Liver (tissue), 8 donors: ENCODE measurements at regions not wholly inside any gene's neighbourhood (a gene's known extent, or its start where the extent isn't known, plus 50 kb on each side); places are given as distances from the start of the nearest gene placed in this dataset.
"Not testable (repeated sequence)": the region's sequence is repeated elsewhere in the genome, so short reads cannot be mapped to it uniquely, and the experiment has no call there.

Experiments
- DNase-seq: peaks from one replicate; pipeline ENCODE4 v3.0.0-alpha.2; 2017; ENCODE audit warnings: low spot score
- H3K27ac ChIP-seq, 2 donors: one replicate each; pipeline ENCODE4 v1.7.0; 2013; ENCODE audit warnings: inconsistent platforms in 2 of 2, low read length in 2 of 2, control low read depth in 1 of 2, low read depth in 1 of 2, mild to moderate bottlenecking in 1 of 2
- H3K27me3 ChIP-seq, 4 donors: one replicate each; pipeline versions ENCODE4 v1.6.1 to v1.7.0; 2013; ENCODE audit warnings: low read length in 3 of 4, inconsistent platforms in 1 of 4, mild to moderate bottlenecking in 1 of 4, moderate library complexity in 1 of 4; ENCODE audit not compliant: control insufficient read depth in 4 of 4, insufficient read depth in 4 of 4
- H3K36me3 ChIP-seq, 4 donors: one replicate each; pipeline versions ENCODE4 v1.6.1 to v1.7.0; 2013; ENCODE audit warnings: low read length in 3 of 4, mild to moderate bottlenecking in 3 of 4, low read depth in 1 of 4, moderate library complexity in 1 of 4; ENCODE audit not compliant: control insufficient read depth in 4 of 4, insufficient read depth in 3 of 4
- H3K4me1 ChIP-seq, 4 donors: one replicate each; pipeline versions ENCODE4 v1.6.1 to v1.7.0; 2013; ENCODE audit warnings: low read length in 3 of 4, mild to moderate bottlenecking in 3 of 4, moderate library complexity in 1 of 4; ENCODE audit not compliant: control insufficient read depth in 4 of 4, insufficient read depth in 4 of 4
- H3K4me3 ChIP-seq, 3 donors: one replicate each; pipeline versions ENCODE4 v1.6.1 to v1.7.0; 2013; ENCODE audit warnings: low read length in 3 of 3, control low read depth in 1 of 3, low read depth in 1 of 3, mild to moderate bottlenecking in 1 of 3
- H3K9ac ChIP-seq, 2 donors: one replicate each; pipeline ENCODE4 v1.7.0; 2013; ENCODE audit warnings: low read length in 2 of 2, mild to moderate bottlenecking in 2 of 2, moderate library complexity in 2 of 2, control low read depth in 1 of 2, low read depth in 1 of 2
- H3K9me3 ChIP-seq, 4 donors: one replicate each; pipeline versions ENCODE4 v1.6.1 to v1.7.0; 2013; ENCODE audit warnings: low read length in 3 of 4; ENCODE audit not compliant: control insufficient read depth in 4 of 4
- CTCF ChIP-seq: fragments of 150-350 bp; IDR thresholded peaks from 2 replicates; pipeline ENCODE4 v1.5.1; 2017; ENCODE audit warnings: improper control_type of control experiment, low read depth, low read length; ENCODE audit not compliant: missing input control
- RAD21 ChIP-seq, 2 donors: IDR thresholded peaks; 2 replicates each; pipeline ENCODE4 v1.6.1; 2016; ENCODE audit warnings: antibody characterized with exemption in 2 of 2, mild to moderate bottlenecking in 2 of 2
- REST ChIP-seq: IDR thresholded peaks from 2 replicates; pipeline ENCODE4 v1.6.1; 2016; ENCODE audit warnings: antibody characterized with exemption, mild to moderate bottlenecking
- SP1 ChIP-seq: IDR thresholded peaks from 2 replicates; pipeline ENCODE4 v1.6.1; 2018; ENCODE audit warnings: antibody characterized with exemption, mild to moderate bottlenecking
- ZBTB33 ChIP-seq: IDR thresholded peaks from 2 replicates; pipeline ENCODE4 v1.6.1; 2016; ENCODE audit warnings: antibody characterized with exemption
- WGBS: extraction: QIAGEN DNeasy Blood & Tissue Kit; methylation state at CpG from one replicate; pipeline ENCODE4 v1.1.7; 2013; 5-methylcytosine and 5-hydroxymethylcytosine counted together
- donor health status: healthy.
- donor health status: healthy.
- donor health status: healthy.
- donor health status: healthy.
- donor health status: healthy.

GRCh38 chr18:7178568-7178967, 52.3 kb upstream of the LRRC30 start:
- not testable (repeated sequence) for H3K4me3 ChIP-seq, H3K9ac ChIP-seq, H3K27ac ChIP-seq, H3K9me3 ChIP-seq, H3K27me3 ChIP-seq, H3K4me1 ChIP-seq, H3K36me3 ChIP-seq, DNase-seq
- 93% methylated on average over 21 of the region's 21 CpGs for WGBS

- peak; percentile 75 to 83 for TF ChIP-seq RAD21 (IDR thresholded peaks at IDR 0.05)
- TF ChIP-seq CTCF: peak; percentile 70
- TF ChIP-seq ZBTB33: no peak
- no peak overlapping the region for H3K9ac ChIP-seq
Observed at GRCh38 chr18:7177116-7177744, 53.7 kb upstream of the LRRC30 start.

GRCh38 chr18:7174344-7175095, 56.4 kb upstream of the LRRC30 start:
- peak in 1 of 2 donors; percentile 36 for TF ChIP-seq RAD21 (IDR thresholded peaks at IDR 0.05)
- no peak for TF ChIP-seq REST
- TF ChIP-seq SP1: no peak
- no peak for DNase-seq
- Histone ChIP-seq H3K4me3 (no peak overlapping the region), H3K36me3 (no peaks in the 10 kb centered on the region), H3K9ac (no peak overlapping the region), H3K27ac (no peak overlapping the region), H3K4me1 (no peaks in the 10 kb centered on the region), H3K27me3 (no peaks in the 10 kb centered on the region), H3K9me3 (no peaks in the 10 kb centered on the region)
- 69% methylated on average over 14 of the region's 14 CpGs for WGBS

More at GRCh38 chr18:7177116-7177744, 53.7 kb upstream of the LRRC30 start:
- no peaks in the 10 kb centered on the region for H3K9me3 ChIP-seq
- H3K4me1 ChIP-seq: no peaks in the 10 kb centered on the region
- 55% methylated on average over 4 of the region's 4 CpGs for WGBS
- no peak for DNase-seq
- no peaks in the 10 kb centered on the region for H3K36me3 ChIP-seq
- no peak overlapping the region for H3K4me3 ChIP-seq
- H3K27ac ChIP-seq: no peak overlapping the region
- H3K27me3 ChIP-seq: no peaks in the 10 kb centered on the region
